Mesothelial cell of epicardium (in vitro differentiated cells): ENCODE measurements at regions not wholly inside any gene's neighbourhood (a gene's known extent, or its start where the extent isn't known, plus 50 kb on each side); places are given as distances from the start of the nearest gene placed in this dataset.

Experiments
- DNase-seq, 2 experiments: peaks; one replicate each; pipeline ENCODE4 v3.0.0; 2021; ENCODE audit warnings: low spot score in 2 of 2; ENCODE audit not compliant: unreplicated experiment in 2 of 2
- H3K27ac Mint-ChIP-seq: 2 replicates; pipeline ENCODE4 v1.8.0; 2021; ENCODE audit warnings: mixed read lengths
- H3K27me3 Mint-ChIP-seq: 2 replicates; pipeline ENCODE4 v1.8.0; 2021; ENCODE audit warnings: low read depth, mixed read lengths
- H3K36me3 Mint-ChIP-seq: 2 replicates; pipeline ENCODE4 v1.8.0; 2021; ENCODE audit warnings: mixed read lengths
- H3K4me1 Mint-ChIP-seq: 2 replicates; pipeline ENCODE4 v1.8.0; 2021; ENCODE audit warnings: mixed read lengths
- H3K4me3 Mint-ChIP-seq: 2 replicates; pipeline ENCODE4 v1.8.0; 2021; ENCODE audit warnings: mild to moderate bottlenecking, moderate library complexity, mixed read lengths
- H3K9me3 Mint-ChIP-seq: 2 replicates; pipeline ENCODE4 v1.8.0; 2021; ENCODE audit warnings: mixed read lengths
- TF ChIP-seq, protein P1 (sequence below): fragments of 200-600 bp; sonication (generic); IDR thresholded peaks from one replicate; pipeline ENCODE4 v1.5.0; 2021; ENCODE audit warnings: antibody characterized with exemption; ENCODE audit not compliant: unreplicated experiment

DNA sequence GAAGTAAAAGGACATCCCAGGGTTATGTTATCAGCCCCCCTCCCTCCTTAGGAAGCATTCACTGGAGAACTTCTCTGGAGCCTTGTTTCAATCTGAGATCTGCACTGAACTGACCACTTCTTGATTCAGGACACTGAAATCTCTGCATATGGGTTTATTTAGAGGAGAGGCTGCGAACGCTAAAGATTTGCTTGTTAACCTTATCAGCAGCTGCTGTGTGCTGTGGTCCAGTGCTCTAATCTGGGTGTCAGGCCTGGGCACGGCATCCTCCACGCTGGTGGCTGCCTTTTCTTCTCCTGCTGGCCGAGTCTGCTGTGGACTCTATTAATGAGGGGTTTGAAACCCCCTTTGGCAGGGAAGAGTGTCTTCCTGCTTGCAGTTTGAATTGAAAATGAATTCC is 1094.7 kb upstream of the TENM3 start:
- DNase-seq: no peak
- no peaks in the 10 kb centered on the region for H3K27me3 Mint-ChIP-seq
- H3K4me3 Mint-ChIP-seq: no peak overlapping the region
- peaks cover 8% of the 10 kb centered on the region for H3K9me3 Mint-ChIP-seq
- TF ChIP-seq, protein P1, sequence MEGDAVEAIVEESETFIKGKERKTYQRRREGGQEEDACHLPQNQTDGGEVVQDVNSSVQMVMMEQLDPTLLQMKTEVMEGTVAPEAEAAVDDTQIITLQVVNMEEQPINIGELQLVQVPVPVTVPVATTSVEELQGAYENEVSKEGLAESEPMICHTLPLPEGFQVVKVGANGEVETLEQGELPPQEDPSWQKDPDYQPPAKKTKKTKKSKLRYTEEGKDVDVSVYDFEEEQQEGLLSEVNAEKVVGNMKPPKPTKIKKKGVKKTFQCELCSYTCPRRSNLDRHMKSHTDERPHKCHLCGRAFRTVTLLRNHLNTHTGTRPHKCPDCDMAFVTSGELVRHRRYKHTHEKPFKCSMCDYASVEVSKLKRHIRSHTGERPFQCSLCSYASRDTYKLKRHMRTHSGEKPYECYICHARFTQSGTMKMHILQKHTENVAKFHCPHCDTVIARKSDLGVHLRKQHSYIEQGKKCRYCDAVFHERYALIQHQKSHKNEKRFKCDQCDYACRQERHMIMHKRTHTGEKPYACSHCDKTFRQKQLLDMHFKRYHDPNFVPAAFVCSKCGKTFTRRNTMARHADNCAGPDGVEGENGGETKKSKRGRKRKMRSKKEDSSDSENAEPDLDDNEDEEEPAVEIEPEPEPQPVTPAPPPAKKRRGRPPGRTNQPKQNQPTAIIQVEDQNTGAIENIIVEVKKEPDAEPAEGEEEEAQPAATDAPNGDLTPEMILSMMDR: no peak
- H3K27ac Mint-ChIP-seq: no peak overlapping the region
- H3K36me3 Mint-ChIP-seq: no peaks in the 10 kb centered on the region
- H3K4me1 Mint-ChIP-seq: peaks cover 13% of the 10 kb centered on the region

DNA sequence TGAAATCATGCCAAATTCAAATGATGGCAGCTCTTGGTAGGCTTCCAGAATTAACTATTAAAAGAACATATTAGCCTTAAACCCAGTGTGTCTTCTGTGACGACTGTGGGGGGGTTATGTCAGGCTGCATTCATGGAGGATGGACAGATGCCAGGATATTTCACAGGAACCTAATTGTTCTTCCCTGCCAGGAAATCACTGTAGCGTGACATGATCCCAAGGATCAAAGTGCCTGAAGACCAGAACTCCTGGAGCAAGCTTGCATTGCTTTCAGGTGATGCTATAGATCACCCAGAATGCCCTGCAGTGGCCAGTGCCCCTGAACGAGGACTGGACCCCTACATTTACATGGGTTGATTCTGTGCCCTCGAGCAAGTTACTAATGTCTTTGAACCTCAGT is 1093.0 kb upstream of the TENM3 start:
- no peak overlapping the region for H3K27ac Mint-ChIP-seq
- no peaks in the 10 kb centered on the region for H3K36me3 Mint-ChIP-seq
- no peak overlapping the region for H3K4me3 Mint-ChIP-seq
- DNase-seq: no peak
- H3K4me1 Mint-ChIP-seq: peaks cover 2% of the 10 kb centered on the region
- H3K27me3 Mint-ChIP-seq: no peaks in the 10 kb centered on the region
- peaks cover 14% of the 10 kb centered on the region for H3K9me3 Mint-ChIP-seq
- TF ChIP-seq, protein P1: no peak

- Mint-ChIP-seq H3K27ac (no peak overlapping the region), H3K9me3 (peaks cover 14% of the 10 kb centered on the region), H3K4me3 (no peak overlapping the region), H3K4me1 (no peaks in the 10 kb centered on the region), H3K36me3 (no peaks in the 10 kb centered on the region), H3K27me3 (no peaks in the 10 kb centered on the region)
- TF ChIP-seq, protein P1: no peak
- DNase-seq: no peak
Observed at GRCh38 chr4:181151856-181152255, 1091.3 kb upstream of the TENM3 start.

DNA sequence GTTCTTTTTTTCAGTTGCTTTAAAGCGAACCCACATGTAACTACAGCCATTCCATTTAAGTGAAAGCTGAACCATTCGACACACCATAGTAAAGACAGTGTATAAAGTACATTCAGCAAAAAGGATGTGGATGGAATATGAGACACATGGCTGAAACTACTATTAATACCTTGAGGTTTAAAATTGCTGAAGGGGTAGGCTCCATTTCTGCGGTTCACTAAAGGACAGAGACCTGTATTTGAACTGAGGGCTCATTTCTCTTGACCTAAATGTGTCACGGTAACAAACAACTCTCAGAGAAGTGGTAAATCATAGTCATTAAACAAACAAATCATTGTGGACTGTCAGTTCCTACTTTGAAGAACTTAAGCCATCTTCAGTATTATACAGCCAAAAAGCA is 1085.6 kb upstream of the TENM3 start:
- H3K4me1 Mint-ChIP-seq: peaks cover 17% of the 10 kb centered on the region
- peaks cover 14% of the 10 kb centered on the region for H3K9me3 Mint-ChIP-seq
- no peaks in the 10 kb centered on the region for H3K27me3 Mint-ChIP-seq
- H3K27ac Mint-ChIP-seq: no peak overlapping the region
- H3K4me3 Mint-ChIP-seq: no peak overlapping the region
- no peaks in the 10 kb centered on the region for H3K36me3 Mint-ChIP-seq
- no peak for DNase-seq
- TF ChIP-seq, protein P1: no peak

DNA sequence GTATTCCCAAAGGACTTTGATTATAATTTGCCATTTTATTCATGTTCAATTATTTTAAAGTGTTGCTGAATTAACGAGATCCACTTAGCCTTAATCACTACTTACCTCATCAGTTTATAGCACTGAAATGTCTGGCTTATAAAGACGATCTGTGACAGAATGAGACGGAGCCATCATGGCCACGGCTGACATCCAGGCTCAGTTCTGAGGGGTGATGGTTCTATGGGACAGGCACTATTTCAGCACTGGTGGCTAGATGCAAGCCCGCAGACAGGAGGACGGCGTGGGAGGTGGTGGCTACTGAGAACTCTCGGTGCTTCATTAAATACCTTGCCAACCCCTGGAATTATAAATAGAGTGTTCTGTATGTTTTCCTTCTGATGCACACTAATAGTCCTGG is 1084.2 kb upstream of the TENM3 start:
- Mint-ChIP-seq H3K4me1 (peaks cover 19% of the 10 kb centered on the region), H3K27ac (no peak overlapping the region), H3K36me3 (no peaks in the 10 kb centered on the region), H3K4me3 (no peak overlapping the region), H3K9me3 (peaks cover 5% of the 10 kb centered on the region), H3K27me3 (no peaks in the 10 kb centered on the region)
- TF ChIP-seq, protein P1: no peak
- no peak for DNase-seq

DNA sequence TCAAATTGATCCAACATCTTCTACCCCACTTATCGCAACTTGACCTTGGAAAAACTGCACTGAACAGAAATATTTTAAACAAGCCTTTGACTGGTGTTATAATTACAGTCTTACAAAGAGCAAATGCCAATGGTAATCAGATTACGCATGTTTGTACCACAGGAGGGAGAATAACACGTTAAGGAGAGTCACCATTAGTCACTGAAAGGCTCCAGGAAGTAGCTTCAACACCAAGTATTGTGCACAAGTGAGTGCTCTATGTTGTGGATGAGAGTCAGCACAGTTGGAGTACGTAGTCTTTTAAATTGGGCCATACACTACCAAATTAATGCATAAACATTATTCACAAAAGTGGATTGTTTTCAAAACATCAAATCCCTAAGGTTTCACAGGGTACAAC is 1081.5 kb upstream of the TENM3 start:
- TF ChIP-seq, protein P1: no peak
- Mint-ChIP-seq H3K27me3 (peaks cover 7% of the 10 kb centered on the region), H3K4me3 (no peak overlapping the region), H3K9me3 (no peaks in the 10 kb centered on the region), H3K36me3 (no peaks in the 10 kb centered on the region), H3K27ac (no peak overlapping the region), H3K4me1 (peaks cover 19% of the 10 kb centered on the region)
- no peak for DNase-seq
